Limb (tissue), 2 donors: ENCODE measurements at regions not wholly inside any gene's neighbourhood (a gene's known extent, or its start where the extent isn't known, plus 50 kb on each side); places are given as distances from the start of the nearest gene placed in this dataset.
"Not testable (repeated sequence)": the region's sequence is repeated elsewhere in the genome, so short reads cannot be mapped to it uniquely, and the experiment has no call there.

Source experiments
- DNase-seq, 2 donors: peaks; one replicate each; pipeline ENCODE4 v3.0.0-alpha.2; 2016; ENCODE audit errors: extremely low spot score in 2 of 2

DNA sequence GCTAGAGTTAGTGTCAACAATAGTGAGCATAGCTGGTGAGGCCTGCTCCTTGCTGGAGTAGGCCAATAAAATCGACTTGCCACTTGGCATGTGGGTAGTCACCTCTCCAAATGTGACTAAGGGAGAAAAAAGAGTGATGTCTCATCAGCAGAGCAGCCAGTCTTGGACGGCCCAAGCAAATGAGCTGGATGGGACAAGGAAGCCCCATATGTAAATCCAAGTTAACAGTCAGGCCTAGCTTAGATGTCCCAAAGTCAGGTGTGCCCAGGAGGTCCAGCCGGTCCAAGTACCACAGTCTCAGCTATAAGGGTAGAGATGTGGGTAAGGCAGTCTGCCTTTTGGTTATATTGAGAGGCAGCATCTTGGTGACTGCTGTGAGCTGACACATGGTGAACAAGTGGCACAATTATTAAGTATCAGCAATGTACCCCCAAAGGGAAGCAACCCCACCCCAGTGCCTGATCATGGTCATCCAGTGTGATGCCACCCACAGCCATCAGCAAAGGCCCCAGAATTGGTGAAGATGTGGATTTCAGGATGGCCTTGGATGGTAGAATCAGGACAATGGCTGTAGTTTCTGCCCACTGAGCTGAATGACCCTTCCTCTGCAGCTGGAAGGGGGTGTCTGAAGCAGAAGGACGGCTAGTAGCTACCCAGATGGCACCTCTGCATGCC is 83.4 kb downstream of the TNFRSF13B start:
- no peak for DNase-seq

DNA sequence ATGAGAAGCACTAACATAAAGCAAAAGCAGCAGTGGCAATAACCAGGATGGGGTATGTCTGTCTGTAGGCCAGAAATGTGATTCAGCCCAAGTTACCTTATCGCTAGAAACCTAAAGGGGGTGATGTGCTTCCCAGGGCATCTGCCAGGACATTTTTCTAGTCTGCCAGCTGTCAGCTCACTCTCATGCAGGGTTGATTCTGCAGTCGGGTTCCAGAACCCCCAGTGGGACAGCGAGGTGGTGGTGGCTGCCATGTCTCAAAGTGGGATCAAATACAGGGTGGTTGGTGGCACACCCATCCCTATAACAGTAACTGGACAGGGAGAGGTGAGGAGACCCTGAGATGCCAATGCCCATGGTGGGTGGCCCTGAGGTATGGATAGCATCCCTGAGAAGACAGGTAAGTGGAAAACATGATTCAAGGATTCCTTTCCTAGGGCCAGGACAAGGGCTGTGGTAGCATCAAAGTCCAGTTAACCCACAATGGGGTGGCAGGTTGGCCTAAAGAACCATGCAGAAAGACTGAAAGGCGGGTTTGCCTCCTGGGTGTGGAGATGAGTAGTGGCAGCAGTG is 84.3 kb downstream of the TNFRSF13B start:
- DNase-seq, result no peak

DNA sequence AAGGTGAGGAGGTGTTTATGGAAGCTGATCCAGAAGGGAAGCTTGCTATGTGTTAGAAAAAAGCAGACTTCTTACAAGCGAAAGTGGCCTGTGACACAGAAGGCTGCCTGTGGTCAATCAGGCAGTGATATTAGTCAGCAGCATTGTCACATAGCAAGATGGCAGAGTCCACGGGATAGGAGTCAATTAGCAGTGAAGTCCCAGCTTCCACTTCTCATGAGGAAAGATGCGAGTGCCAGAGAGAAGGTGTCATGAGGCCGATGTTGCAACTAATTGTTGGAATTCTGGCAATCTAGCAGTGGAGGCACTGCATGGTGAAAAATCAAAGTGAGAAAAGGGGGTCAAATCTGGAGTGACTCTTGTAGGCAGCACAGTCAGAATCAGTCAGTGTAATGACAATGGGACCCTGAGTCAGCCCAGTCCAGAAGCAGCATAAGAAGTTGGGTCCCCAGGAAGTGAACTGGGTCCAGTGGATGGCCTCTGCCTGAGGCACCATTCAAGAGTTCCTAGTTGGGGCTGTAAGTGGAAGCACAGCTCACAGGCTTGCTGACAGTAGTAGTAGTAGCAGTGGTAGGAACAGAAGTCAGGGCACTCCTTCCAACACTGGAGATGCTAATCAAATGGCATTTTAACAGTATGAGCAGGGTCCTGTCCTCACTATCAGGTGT is 85.1 kb downstream of the TNFRSF13B start:
- no peak for DNase-seq

DNA sequence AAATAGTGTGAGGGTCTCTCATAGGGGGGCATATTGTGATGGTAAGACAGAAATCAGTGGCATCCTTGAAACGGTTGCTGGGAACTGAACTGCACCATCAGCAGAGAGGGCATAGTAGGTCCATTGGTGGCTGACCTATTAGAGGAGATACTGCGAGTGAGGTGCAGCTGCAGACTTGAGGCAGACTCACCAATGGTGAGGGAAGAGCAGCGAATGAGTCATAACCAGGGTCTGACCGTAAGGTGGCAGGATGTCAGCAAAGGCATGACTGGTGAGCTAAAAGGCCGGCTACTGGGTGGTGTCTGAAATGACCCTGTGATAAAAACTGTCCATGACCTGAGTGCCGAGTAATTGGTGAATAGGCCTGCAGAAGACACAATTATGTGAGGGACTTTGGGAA is 86.7 kb downstream of the TNFRSF13B start:
- not testable (repeated sequence) for DNase-seq

DNA sequence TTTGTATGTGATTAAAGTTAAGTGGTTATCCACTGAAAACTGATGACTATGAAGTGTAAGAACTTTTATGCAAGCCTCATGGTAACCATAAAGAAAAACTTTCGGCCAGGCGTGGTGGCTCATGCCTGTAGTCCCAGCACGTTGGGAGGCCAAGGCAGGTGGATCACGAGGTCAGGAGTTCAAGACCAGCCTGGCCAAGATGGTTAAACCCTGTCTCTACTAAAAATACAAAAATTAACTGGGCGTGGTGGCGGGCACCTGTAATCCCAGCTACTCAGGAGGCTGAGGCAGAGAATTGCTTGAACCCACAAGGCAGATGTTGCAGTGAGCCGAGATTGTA is 89.0 kb downstream of the TNFRSF13B start:
- not testable (repeated sequence) for DNase-seq

DNA sequence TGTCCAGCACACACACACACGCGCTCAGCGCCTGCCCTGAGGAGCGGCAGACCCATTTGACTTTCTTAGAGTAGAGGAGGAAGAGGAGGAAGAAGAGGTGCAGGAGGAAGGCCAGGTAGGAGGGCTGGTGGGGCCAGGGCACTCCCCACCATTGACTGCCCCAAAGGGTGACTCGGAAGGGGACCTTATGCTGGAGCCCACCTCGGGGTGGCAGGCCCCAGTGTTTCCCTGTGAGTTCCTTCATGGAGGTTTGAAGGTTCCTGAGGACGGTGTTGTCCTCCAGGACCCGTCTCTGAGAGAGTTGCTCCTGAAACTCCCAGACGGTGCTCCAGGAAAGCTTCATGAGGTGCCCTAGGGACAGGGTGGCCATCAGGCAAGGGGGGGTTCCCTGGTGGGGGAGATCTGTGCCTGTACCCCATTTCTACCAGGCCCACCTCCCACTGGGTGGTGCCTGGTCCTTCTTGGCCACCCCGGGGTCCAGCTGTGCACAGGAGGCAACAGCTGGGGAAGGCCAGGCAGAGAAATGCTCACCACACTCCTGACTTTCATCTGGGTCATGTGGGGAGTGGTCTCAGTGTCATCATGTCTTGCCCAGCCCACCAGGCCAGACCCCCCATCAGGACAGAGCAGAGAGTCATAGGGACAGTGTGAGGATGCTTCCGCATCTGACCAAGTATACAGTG is 89.5 kb downstream of the TNFRSF13B start:
- DNase-seq, result no peak

DNA sequence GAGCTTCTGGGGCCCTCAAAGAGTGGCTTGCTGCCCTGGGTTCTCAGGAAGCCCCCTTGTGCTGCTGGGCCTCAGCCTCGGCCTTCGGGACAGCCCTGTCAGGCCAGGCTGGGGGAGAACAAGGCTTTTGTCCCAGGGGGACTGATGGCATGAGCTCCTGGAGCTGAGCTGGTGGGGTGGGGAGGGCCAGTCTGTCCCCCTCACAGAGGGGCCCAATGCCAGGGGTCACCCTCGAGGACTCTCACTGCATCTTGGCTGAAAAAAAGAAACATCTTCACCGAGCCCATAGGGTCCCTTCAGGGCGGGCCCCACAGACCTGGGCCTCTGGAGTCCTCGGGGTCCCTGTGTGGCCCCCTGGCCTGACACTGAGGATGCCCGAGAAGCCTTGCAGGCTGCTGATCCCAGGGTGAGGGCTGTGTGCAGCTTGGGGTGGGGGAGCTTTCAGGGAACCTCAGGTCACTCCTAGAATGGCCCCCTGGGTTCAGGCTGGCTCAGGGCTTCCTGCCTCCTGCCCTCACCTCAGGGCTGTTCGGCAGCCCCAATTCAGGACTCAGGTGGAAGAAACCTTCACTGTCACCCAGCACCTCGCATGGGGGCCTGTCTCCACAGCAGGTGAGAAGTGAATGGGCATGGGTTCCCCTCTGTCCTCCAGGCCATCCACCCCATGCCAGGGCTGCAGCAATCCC is 90.5 kb downstream of the TNFRSF13B start:
- no peak for DNase-seq

DNA sequence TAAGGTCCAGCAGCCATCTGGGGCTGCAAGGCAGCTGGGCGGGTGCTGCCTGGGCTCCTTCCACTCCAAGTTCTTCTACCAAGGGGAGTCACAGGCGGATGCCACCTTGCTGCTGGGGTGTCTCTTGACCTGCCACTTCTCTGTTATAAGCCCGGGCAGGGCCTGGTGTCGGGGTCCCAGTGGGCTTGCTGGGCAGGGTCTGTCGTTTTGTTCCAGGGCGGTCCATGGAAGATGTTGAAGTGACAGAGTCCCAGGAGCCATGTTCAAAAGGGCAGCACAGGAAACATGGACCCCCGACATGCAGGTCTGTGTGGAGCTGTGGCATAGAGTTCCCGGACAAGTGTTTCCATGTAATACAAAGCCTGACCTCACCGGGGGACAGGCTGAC is 91.1 kb downstream of the TNFRSF13B start:
- DNase-seq, result no peak

DNA sequence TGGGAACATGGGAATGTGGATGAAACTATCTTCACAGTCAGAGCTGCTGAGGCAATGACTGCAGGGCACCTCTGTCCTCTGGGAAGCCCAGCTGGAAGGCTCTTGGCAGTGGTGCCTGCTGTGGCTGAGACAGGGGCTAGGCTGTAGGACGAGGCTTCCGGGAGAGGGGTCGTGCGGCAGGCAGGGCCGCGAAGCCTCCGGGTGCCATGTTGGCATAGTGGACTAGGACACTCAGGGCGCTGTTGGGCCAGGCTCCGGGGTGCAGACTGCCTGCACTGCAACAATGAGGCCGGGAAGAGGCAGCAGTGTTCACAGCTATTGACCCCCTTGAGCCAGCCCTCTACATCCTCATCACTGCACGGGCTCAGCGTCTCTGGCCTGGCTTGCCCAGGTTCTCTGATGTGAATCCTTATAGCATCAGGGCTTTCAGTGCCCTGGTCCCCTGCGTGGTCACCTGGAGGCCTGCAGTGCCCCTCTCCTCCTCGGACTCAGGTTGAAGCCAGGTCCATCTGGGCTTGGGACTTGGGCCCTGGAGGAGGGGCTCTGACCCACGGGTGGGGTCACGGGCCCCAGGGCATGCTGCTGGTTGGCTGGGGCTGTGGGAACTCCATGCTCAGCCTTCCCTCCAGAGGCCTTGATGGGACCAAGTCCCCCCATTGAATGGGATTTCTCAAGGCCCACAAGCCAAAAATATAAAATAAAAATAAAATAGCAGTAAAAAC is 91.6 kb downstream of the TNFRSF13B start:
- no peak for DNase-seq

DNA sequence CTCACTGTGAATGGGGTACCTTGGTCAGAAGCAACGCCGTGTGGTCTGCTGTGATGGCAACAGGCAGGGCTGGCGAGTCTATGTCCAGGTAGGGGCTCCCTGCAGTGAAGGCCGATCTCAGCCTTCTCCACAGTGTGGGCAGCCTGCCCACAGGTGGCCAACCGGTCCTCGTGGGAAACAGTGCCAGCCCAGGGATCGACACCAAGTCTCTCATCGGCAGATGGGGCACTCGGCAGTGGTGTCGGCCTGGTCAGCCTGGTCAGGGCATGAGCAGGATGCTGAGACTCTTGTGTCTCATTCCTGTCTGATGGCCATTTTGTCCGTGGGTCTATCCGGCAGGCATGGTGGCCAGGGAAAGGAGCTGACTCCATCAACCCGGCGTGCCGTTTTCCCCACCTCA is 92.2 kb downstream of the TNFRSF13B start:
- DNase-seq, result no peak

DNA sequence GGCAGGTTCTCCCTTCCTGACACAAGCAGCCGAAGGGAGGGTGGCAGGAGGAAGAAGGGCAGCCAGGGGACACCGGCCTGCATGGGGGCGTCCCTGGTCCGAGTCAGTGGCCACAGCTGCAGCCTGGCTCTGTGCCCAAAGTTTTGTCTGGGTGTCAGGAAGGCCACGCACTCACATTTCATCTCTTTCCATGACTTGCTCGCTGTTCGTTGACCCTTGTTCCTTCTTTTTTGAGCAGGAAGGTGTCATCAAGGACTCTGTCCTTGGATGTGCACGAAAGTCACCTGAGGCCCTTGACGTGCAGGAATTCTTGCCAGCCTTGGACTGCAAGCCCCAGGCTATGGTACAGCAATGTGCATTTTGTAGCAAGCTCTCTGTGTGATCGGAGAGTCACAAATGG is 93.3 kb downstream of the TNFRSF13B start:
- DNase-seq, result no peak

DNA sequence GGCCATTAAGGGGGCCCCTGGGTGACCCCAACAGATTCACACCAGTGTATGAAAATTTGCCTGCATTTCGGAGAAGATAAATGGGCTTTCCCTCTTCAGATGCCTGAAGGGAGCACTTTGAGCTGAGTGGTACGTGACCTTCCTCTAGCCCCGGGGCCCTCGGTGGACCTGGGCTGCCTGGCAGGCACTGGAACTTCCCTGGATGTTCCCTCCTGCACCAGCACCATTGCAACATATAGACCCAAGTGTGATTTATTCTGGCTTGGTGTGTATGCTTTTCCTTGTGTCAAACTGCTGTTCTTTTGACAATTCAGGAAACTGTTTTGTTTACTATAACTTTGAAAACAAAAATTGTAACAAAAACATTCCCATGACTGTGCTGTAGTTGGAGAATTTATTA is 93.8 kb downstream of the TNFRSF13B start:
- no peak for DNase-seq

DNA sequence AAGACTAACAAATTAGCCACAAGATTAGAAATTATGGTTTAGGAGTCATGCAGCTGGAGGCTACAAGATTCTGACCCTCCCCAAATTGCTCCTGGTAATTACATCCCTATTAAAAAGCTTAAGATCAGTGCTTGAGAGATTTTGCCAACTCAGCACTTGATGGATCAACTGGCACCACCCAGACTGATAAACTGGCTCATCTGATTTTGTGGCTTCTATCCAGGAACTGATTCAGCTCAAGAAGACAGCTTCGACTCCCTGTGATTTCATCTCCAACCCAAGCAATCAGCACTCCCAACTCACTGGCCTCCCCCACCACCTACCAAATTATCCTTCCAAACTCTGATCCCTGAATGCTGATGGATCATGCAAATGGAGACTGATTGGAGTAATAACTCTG is 94.8 kb downstream of the TNFRSF13B start:
- DNase-seq, result no peak

DNA sequence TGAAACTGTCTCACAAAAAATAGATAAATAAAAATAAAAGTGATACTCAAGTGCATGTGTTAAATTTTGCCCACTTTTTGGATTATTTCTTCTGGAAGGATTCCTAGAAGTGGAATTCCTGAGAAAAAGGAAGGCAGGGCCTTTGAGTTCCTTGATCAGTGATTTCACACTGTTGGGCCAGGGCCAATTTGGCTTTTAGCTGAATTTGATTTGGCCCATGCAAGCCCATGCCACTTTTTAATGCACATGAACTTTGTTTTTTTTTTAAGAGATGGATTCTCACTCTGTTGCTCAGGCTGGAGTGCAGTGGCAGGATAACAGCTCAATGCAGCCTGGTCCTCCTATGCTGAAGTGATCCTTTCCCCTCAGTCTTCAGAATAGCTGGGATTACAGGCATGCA is 96.3 kb downstream of the TNFRSF13B start:
- no peak for DNase-seq

DNA sequence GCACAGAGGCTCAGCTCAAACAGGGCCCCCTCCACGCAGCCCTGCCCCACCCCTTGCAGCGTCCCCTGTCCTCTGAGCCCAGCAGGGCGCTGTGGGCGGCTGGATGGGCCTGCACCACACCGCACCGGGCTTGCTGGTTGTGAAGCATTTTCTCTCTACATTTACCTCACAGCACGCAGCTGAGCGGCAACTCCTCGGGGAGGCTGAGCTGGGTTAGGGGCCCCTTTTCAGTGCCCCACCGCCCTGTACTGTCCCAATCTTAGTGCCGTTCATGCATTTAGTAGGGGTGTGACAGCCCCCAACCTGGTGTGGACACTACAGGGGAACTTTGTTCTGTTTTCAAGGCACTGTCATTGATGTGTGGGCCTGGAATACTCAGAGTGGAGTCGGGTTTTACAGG is 97.7 kb downstream of the TNFRSF13B start:
- DNase-seq, result not testable (repeated sequence)

DNA sequence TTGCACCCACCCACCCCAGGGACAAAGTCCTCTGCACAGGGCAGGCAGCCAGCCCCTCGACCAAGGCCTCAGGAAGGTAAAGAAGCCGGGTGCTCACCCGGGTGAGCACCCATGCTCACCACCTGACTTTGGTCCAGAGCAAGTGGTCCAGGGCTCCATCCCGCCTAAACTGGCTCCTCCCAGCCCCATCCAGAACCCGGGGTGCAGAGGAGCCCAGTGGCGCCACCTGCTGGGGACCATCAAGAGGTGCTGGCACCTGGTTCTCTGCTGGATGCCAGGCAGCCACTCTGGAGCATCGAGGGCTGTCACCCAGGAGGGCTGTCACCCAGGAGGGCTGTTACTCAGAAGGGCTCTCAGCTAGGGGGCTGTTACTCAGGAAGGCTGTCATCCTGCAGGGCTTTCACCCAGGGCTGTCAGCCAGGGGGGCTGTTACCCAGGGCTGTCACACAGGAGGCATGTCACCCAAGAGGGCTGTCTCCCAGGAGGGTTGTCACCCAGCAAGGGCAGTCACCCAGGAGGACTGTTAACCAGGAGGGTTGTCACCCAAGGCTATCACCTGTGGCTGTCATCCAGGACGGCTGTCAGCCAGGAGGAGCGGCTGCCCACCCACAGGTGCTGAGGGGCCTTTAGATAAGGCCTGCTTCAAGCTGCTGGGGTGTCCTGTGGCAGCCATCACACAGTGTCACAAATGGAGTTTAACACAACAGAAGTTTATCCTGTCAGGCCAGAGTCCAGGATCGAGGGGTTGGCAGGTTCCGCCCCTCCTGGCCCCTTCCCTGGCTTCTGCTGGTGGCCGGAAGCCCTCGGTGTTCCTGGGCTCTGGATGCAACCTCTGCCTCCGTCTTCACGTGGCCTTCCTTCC is 98.5 kb downstream of the TNFRSF13B start:
- no peak for DNase-seq

DNA sequence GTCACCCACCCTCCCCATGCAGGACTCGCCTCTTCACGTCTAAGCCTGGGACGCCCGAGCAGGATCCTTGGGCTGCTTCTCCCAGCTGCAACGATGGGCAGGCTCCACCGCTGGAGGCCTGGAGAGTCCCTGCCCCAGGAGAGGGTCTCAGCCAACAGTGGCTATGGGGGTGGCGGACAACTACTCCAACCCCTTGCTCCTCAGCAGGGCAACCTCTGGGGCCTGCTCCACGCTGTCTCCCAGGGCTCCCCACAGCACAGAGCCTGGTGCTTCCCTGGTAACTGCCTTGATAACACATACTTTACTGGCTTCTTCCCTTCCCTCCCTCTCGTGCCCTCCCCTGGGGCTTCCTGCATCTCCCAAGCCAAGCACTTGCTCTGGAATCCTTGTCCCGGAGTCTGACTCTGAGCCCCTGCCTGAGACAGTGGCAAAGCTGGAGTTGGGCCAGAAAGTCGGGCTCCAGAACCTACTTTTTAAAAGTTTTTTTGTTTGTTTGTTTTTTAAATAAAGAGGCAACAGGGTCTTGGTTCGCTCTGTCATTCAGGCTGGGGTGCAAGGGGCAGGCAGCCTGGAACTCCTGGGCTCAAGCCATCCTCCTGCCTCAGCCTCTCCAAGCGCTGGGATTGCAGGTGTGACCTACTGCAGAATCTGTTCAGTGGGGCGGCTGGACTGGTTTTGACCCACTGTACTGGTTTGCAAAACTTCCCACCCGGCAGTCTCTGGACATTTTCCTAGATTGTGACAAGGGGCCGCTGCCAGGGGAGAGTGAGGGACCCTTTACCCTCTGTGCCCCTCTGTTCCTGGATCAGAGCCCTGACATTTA is 99.4 kb downstream of the TNFRSF13B start:
- no peak for DNase-seq

DNA sequence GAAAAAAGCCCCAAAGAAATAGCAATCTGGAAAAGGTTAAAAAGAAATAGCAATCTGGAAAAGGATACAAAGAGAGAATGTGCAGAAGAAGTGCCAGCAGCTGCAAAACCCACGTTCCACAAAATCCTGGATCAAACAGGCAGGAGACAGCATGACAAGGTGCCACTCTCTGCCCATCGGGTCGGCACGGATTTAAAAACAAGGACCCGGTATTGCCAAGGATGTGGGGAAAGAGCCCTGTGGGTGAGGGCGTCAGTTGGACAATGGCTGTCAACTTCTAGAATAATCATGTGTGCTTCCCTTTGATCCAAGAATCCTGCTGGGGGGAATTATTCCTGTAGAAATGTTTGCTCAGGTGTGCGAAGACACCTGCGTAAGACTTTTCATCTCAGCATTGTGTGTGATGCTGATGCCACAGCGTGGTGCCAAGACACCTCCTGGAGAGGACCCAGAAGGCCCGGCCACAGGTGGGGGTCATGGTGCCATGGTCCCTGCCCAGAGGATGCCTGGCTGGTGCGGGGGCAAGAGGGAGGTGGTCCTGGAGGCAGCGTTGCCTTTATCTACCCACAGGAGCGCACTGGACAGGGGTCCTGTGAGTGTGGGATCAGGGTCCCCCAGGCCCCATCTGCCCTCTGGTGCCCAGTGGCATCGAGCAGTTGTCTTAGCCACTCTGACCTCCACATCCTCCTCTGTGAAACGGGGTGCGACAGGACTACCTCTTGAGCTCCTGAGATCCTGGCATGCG is 100.3 kb downstream of the TNFRSF13B start:
- not testable (repeated sequence) for DNase-seq
